Transverse colon (tissue), 4 donors: ENCODE measurements at regions not wholly inside any gene's neighbourhood (a gene's known extent, or its start where the extent isn't known, plus 50 kb on each side); places are given as distances from the start of the nearest gene placed in this dataset.

Experiments
- DNase-seq: peaks from one replicate; pipeline ENCODE4 v3.0.0-alpha.2; 2019
- H3K27ac ChIP-seq, 4 donors: fragments of 200-600 bp; sonication (generic); 2 replicates each; pipeline ENCODE4 v1.5.1; 2016 to 2018; ENCODE audit warnings: inconsistent platforms in 4 of 4
- H3K27me3 ChIP-seq: fragments of 200-600 bp; sonication (generic); 2 replicates; pipeline ENCODE4 v1.5.1; 2017; ENCODE audit warnings: inconsistent platforms
- H3K36me3 ChIP-seq, 4 donors: fragments of 200-600 bp; sonication (generic); 2 replicates each; pipeline ENCODE4 v1.5.1; 2017 to 2019; ENCODE audit warnings: inconsistent platforms in 4 of 4
- H3K4me1 ChIP-seq, 4 donors: fragments of 200-600 bp; sonication (generic); 2 replicates each; pipeline ENCODE4 v1.5.1; 2017 to 2020; ENCODE audit warnings: inconsistent platforms in 4 of 4
- H3K4me3 ChIP-seq, 4 donors: fragments of 200-600 bp; sonication (generic); 1 replicate in 1 of 4; 2 replicates in 3 of 4; pipeline versions ENCODE4 v1.5.1 to v1.6.1; 2017 to 2019; ENCODE audit warnings: inconsistent platforms in 4 of 4
- H3K9me3 ChIP-seq, 2 donors: fragments of 200-600 bp; sonication (generic); 2 replicates each; pipeline ENCODE4 v1.5.1; 2017 to 2019; ENCODE audit warnings: inconsistent platforms in 2 of 2
- CTCF ChIP-seq, 5 experiments: fragments of 200-600 bp in 3 of 5; fragments of 450-650 bp in 2 of 5; sonication (generic) in 3 of 5; IDR thresholded peaks; 1 replicate in 2 of 5; 2 replicates in 3 of 5; pipeline ENCODE4 v1.5.1; 2016 to 2017; ENCODE audit warnings: antibody characterized with exemption in 5 of 5, inconsistent platforms in 3 of 5, mild to moderate bottlenecking in 2 of 5, moderate library complexity in 1 of 5
- EP300 ChIP-seq: sonication (generic); formaldehyde crosslinking; IDR thresholded peaks from one replicate; pipeline ENCODE4 v1.6.1; 2017; ENCODE audit warnings: antibody characterized with exemption, low read depth
- POLR2A ChIP-seq: fragments of 450-650 bp; IDR thresholded peaks from one replicate; pipeline ENCODE4 v1.6.1; 2016; ENCODE audit warnings: antibody characterized with exemption, mild to moderate bottlenecking, moderate library complexity
- POLR2AphosphoS5 ChIP-seq, 3 donors: sonication (generic); formaldehyde crosslinking; IDR thresholded peaks; one replicate each; pipeline ENCODE4 v1.6.1; 2016; ENCODE audit warnings: antibody characterized with exemption in 3 of 3
- WGBS, 2 donors: methylation state at CpG; one replicate each; pipeline ENCODE4 v1.1.5; 2018; ENCODE audit warnings: low coverage in 1 of 2; 5-methylcytosine and 5-hydroxymethylcytosine counted together
- in situ Hi-C, 4 donors: fragments of 200-750 bp; cut with MboI; loops; one replicate each; pipeline versions ENCODE4 v1.15.0 to v1.15.1; 2017; ENCODE audit warnings: low sequenced_read_pairs in 3 of 4, low pct_ligation_motif_present in 1 of 4, low pct_unique_long_range_greater_than_20kb in 1 of 4
- intact Hi-C: fragments of 100-400 bp; cut with DNase I; formaldehyde crosslinking; loops from one replicate; pipeline ENCODE4 v1.15.1; 2023; ENCODE audit warnings: low total_unique reads

GRCh38 chr14:65162031-65162430, 59.7 kb upstream of the MAX start:
- no peak overlapping the region for H3K27ac ChIP-seq
- TF ChIP-seq POLR2AphosphoS5 (IDR thresholded peaks at IDR 0.05) (no peak), EP300 (no peak), POLR2A (no peak), CTCF (IDR thresholded peaks at IDR 0.05) (no peak)
- WGBS, 2 donors = 88% methylated on average over 1 of the region's 1 CpG; no CpG with 5 or more reads in 1 of the 2 donors
- no peaks in the 10 kb centered on the region for H3K27me3 ChIP-seq
- H3K9me3 ChIP-seq = no peaks in the 10 kb centered on the region
- intact Hi-C loops = loop anchor here (10.0 kb wide), 2 partner anchors 663 to 793 kb away; no protein-coding TSS in a partner anchor
- H3K4me1 ChIP-seq = peaks cover 0 to under 1% (median 0%) of the 10 kb centered on the region in 4 donors
- H3K4me3 ChIP-seq = no peak overlapping the region
- in situ Hi-C loops = loop anchor here (10.0 to 25.0 kb wide), 7 partner anchors 253 to 903 kb away; partner anchors contain the start of gene FUT8 (in 1 of the 4)
- no peak for DNase-seq
- no peaks in the 10 kb centered on the region for H3K36me3 ChIP-seq

GRCh38 chr14:65164068-65164824, 61.9 kb upstream of the MAX start:
- H3K9me3 ChIP-seq = no peaks in the 10 kb centered on the region
- in situ Hi-C loops = loop anchor here (10.0 to 25.0 kb wide), 7 partner anchors 251 to 901 kb away; partner anchors contain the start of gene FUT8 (in 1 of the 4)
- intact Hi-C loops = loop anchor here (10.0 kb wide), 2 partner anchors 661 to 791 kb away; no protein-coding TSS in a partner anchor
- 7 to 40% methylated on average over 2 to 6 of the region's 6 CpGs for whole genome bisulfite sequencing, 2 donors
- H3K36me3 ChIP-seq = no peaks in the 10 kb centered on the region
- H3K27me3 ChIP-seq = no peaks in the 10 kb centered on the region
- no peak overlapping the region for H3K4me3 ChIP-seq
- no peak overlapping the region for H3K27ac ChIP-seq
- TF ChIP-seq POLR2AphosphoS5 (IDR thresholded peaks at IDR 0.05) (no peak), EP300 (no peak), POLR2A (no peak), CTCF (IDR thresholded peaks at IDR 0.05) (peak; percentile 55 to 70 (median 63))
- no peak for DNase-seq
- H3K4me1 ChIP-seq = no peaks in the 10 kb centered on the region

GRCh38 chr14:65164825-65165135, 62.5 kb upstream of the MAX start:
- no peak for DNase-seq
- in situ Hi-C loops = loop anchor here (10.0 to 25.0 kb wide), 7 partner anchors 250 to 900 kb away; partner anchors contain the start of gene FUT8 (in 1 of the 4)
- H3K36me3 ChIP-seq = no peaks in the 10 kb centered on the region
- H3K4me3 ChIP-seq = no peak overlapping the region
- no peaks in the 10 kb centered on the region for H3K9me3 ChIP-seq
- WGBS, 2 donors = 89% methylated on average over 3 of the region's 3 CpGs; no CpG with 5 or more reads in 1 of the 2 donors
- no peak for TF ChIP-seq POLR2AphosphoS5 (IDR thresholded peaks at IDR 0.05)
- no peak for TF ChIP-seq POLR2A
- no peak for TF ChIP-seq EP300
- no peak for TF ChIP-seq CTCF (IDR thresholded peaks at IDR 0.05)
- no peaks in the 10 kb centered on the region for H3K4me1 ChIP-seq
- no peaks in the 10 kb centered on the region for H3K27me3 ChIP-seq
- intact Hi-C loops = loop anchor here (10.0 kb wide), 2 partner anchors 660 to 790 kb away; no protein-coding TSS in a partner anchor
- H3K27ac ChIP-seq = no peak overlapping the region

- intact Hi-C loops = loop anchor here (10.0 kb wide), 2 partner anchors 658 to 788 kb away; no protein-coding TSS in a partner anchor
- TF ChIP-seq CTCF (IDR thresholded peaks at IDR 0.05) = no peak
- TF ChIP-seq EP300 = no peak
- no peak for TF ChIP-seq POLR2AphosphoS5 (IDR thresholded peaks at IDR 0.05)
- TF ChIP-seq POLR2A = no peak
Observed at GRCh38 chr14:65167072-65167645, 64.8 kb upstream of the MAX start.

More at GRCh38 chr14:65167072-65167645, 64.8 kb upstream of the MAX start:
- Histone ChIP-seq H3K36me3 (no peaks in the 10 kb centered on the region), H3K4me1 (peaks cover 0 to 10% (median 4%) of the 10 kb centered on the region in 4 donors), H3K27me3 (peaks cover 19% of the 10 kb centered on the region), H3K4me3 (no peak overlapping the region), H3K27ac (no peak overlapping the region), H3K9me3 (no peaks in the 10 kb centered on the region)
- in situ Hi-C loops = loop anchor here (10.0 to 25.0 kb wide), 7 partner anchors 248 to 898 kb away; partner anchors contain the start of gene FUT8 (in 1 of the 4)
- DNase-seq = no peak
- 67 to 89% methylated on average over 1 to 3 of the region's 3 CpGs for WGBS, 2 donors
